CD4-positive, alpha-beta T cell treated with Interferon alpha-2 for 1 hour (primary cell): ENCODE measurements at regions not wholly inside any gene's neighbourhood (a gene's known extent, or its start where the extent isn't known, plus 50 kb on each side); places are given as distances from the start of the nearest gene placed in this dataset.
"Not testable (repeated sequence)": the region's sequence is repeated elsewhere in the genome, so short reads cannot be mapped to it uniquely, and the experiment has no call there.

Source experiments
- DNase-seq, 2 donors: peaks; one replicate each; pipeline ENCODE4 v3.0.0-alpha.2; 2020 to 2022

- no peak for DNase-seq
These were observed 129.6 kb upstream of the RAB4A start for GRCh38 chr1:229141271-229141670.

GRCh38 chr1:229141689-229142377, 129.1 kb upstream of the RAB4A start:
- DNase-seq: no peak

GRCh38 chr1:229142471-229142870, 128.4 kb upstream of the RAB4A start:
- no peak for DNase-seq

GRCh38 chr1:229146647-229147046, 124.3 kb upstream of the RAB4A start:
- no peak for DNase-seq

- no peak for DNase-seq
These were observed 123.8 kb upstream of the RAB4A start for GRCh38 chr1:229147072-229147471.

GRCh38 chr1:229148041-229148671, 122.8 kb upstream of the RAB4A start:
- no peak for DNase-seq

- DNase-seq: no peak
These were observed 122.2 kb upstream of the RAB4A start for GRCh38 chr1:229148743-229149142.

GRCh38 chr1:229149435-229149834, 121.5 kb upstream of the RAB4A start:
- DNase-seq: no peak

- DNase-seq: no peak
These were observed 120.4 kb upstream of the RAB4A start for GRCh38 chr1:229150518-229150917.

- DNase-seq: not testable (repeated sequence)
These were observed 119.5 kb upstream of the RAB4A start for GRCh38 chr1:229151412-229151811.

- DNase-seq: no peak
These were observed 118.6 kb upstream of the RAB4A start for GRCh38 chr1:229152311-229152710.

GRCh38 chr1:229153955-229154548, 116.9 kb upstream of the RAB4A start:
- no peak for DNase-seq

GRCh38 chr1:229154811-229155210, 116.1 kb upstream of the RAB4A start:
- DNase-seq: no peak

- peak; percentile 23 to 44 for DNase-seq
These were observed 115.4 kb upstream of the RAB4A start for GRCh38 chr1:229155472-229155871.

- no peak for DNase-seq
These were observed 114.0 kb upstream of the RAB4A start for GRCh38 chr1:229156872-229157271.

GRCh38 chr1:229157480-229157879, 113.4 kb upstream of the RAB4A start:
- no peak for DNase-seq

GRCh38 chr1:229158341-229158921, 112.5 kb upstream of the RAB4A start:
- peak in 1 of 2 donors; percentile 57 for DNase-seq

GRCh38 chr1:229158927-229159326, 112.0 kb upstream of the RAB4A start:
- no peak for DNase-seq

- DNase-seq: no peak
These were observed 111.0 kb upstream of the RAB4A start for GRCh38 chr1:229159668-229160544.

GRCh38 chr1:229161740-229162139, 109.2 kb upstream of the RAB4A start:
- DNase-seq: no peak

- DNase-seq: no peak
These were observed 107.9 kb upstream of the RAB4A start for GRCh38 chr1:229162825-229163515.

GRCh38 chr1:229164348-229164747, 106.6 kb upstream of the RAB4A start:
- DNase-seq: no peak
